ENCODE measurements at regions not wholly inside any gene's neighbourhood (a gene's known extent, or its start where the extent isn't known, plus 50 kb on each side); places are given as distances from the start of the nearest gene placed in this dataset.

DNA sequence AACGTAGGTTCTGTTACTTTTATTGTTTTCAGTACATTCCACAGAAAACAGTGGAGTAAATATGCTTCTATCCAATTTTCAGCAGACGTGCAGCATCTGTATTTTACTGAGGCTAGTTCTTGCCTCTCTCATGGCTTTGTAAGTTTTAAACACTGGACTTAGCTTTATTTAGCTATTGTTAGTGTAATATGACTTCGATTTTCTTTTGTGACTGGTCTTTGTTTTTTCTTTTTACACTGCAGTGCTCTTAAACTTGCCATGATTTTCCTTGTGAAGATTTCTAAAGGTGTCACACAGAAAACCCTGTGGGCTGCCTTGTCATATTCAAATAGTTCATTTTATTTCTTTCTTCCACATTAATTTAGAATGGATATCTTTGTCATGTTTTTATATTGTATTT lies 1234.9 kb upstream of the CITED2 start:
- no peak for DNase-seq (ENCODE audit: unreplicated experiment)
- CTCF ChIA-PET = no interaction called here
- Mint-ChIP-seq H3K4me1 (ENCODE audit: insufficient read depth, unreplicated experiment) (no peaks in the 10 kb centered on the region), H3K9me3 (ENCODE audit: unreplicated experiment) (no peaks in the 10 kb centered on the region), H3K36me3 (ENCODE audit: insufficient read depth, unreplicated experiment) (no peaks in the 10 kb centered on the region), H3K27ac (ENCODE audit: low read depth, unreplicated experiment) (no peak overlapping the region), H3K4me3 (ENCODE audit: unreplicated experiment) (no peak overlapping the region), H3K27me3 (ENCODE audit: insufficient read depth, unreplicated experiment) (no peaks in the 10 kb centered on the region)
- no TSS peak for BruUV-seq (replicated peaks)
- TF ChIP-seq CTCF (IDR thresholded peaks at IDR 0.05; ENCODE audit: unreplicated experiment) = no peak
- POLR2A ChIA-PET = no interaction called here
- intact Hi-C loops (cut with micrococcal nuclease) = no loop called here

GRCh38 chr6:140604786-140605185 lies 1230.3 kb upstream of the CITED2 start:
- H3K4me3 Mint-ChIP-seq (ENCODE audit: unreplicated experiment) = no peak overlapping the region
- CTCF ChIA-PET = no interaction called here
- no peak for TF ChIP-seq CTCF (IDR thresholded peaks at IDR 0.05; ENCODE audit: unreplicated experiment)
- intact Hi-C loops (cut with micrococcal nuclease) = no loop called here
- no peaks in the 10 kb centered on the region for H3K9me3 Mint-ChIP-seq (ENCODE audit: unreplicated experiment)
- H3K27ac Mint-ChIP-seq (ENCODE audit: low read depth, unreplicated experiment) = no peak overlapping the region
- no peak for DNase-seq (ENCODE audit: unreplicated experiment)
- no TSS peak for BruUV-seq (replicated peaks)
- no peaks in the 10 kb centered on the region for H3K36me3 Mint-ChIP-seq (ENCODE audit: insufficient read depth, unreplicated experiment)
- no peaks in the 10 kb centered on the region for H3K27me3 Mint-ChIP-seq (ENCODE audit: insufficient read depth, unreplicated experiment)
- H3K4me1 Mint-ChIP-seq (ENCODE audit: insufficient read depth, unreplicated experiment) = no peaks in the 10 kb centered on the region
- POLR2A ChIA-PET = no interaction called here

GRCh38 chr6:140602431-140603248 lies 1228.2 kb upstream of the CITED2 start:
- Mint-ChIP-seq H3K4me3 (ENCODE audit: unreplicated experiment) (no peak overlapping the region), H3K4me1 (ENCODE audit: insufficient read depth, unreplicated experiment) (no peaks in the 10 kb centered on the region), H3K27ac (ENCODE audit: low read depth, unreplicated experiment) (no peak overlapping the region), H3K9me3 (ENCODE audit: unreplicated experiment) (no peaks in the 10 kb centered on the region), H3K27me3 (ENCODE audit: insufficient read depth, unreplicated experiment) (no peaks in the 10 kb centered on the region), H3K36me3 (ENCODE audit: insufficient read depth, unreplicated experiment) (no peaks in the 10 kb centered on the region)
- TF ChIP-seq CTCF (IDR thresholded peaks at IDR 0.05; ENCODE audit: unreplicated experiment) = no peak
- no peak for DNase-seq (ENCODE audit: unreplicated experiment)
- ChIA-PET CTCF (interaction anchor here (0.6 to 0.9 kb wide), 4 partner anchors 60 to 792 kb away, joined by 3 to 6 read pairs (median 4); no protein-coding TSS in a partner anchor), POLR2A (interaction anchor here (0.6 kb wide), 2 partner anchors 215 to 1062 kb away, joined by 3 to 4 read pairs; no protein-coding TSS in a partner anchor)
- BruUV-seq (replicated peaks) = no TSS peak
- intact Hi-C loops (cut with micrococcal nuclease) = no loop called here

- no TSS peak for BruUV-seq (replicated peaks)
- POLR2A ChIA-PET = interaction anchor here (0.6 kb wide), 1 partner anchor 1768 kb away, joined by 3 read pairs; no protein-coding TSS in a partner anchor
- no peak for TF ChIP-seq CTCF (IDR thresholded peaks at IDR 0.05; ENCODE audit: unreplicated experiment)
- no peak overlapping the region for H3K27ac Mint-ChIP-seq (ENCODE audit: low read depth, unreplicated experiment)
- no peaks in the 10 kb centered on the region for H3K9me3 Mint-ChIP-seq (ENCODE audit: unreplicated experiment)
- no peak for DNase-seq (ENCODE audit: unreplicated experiment)
- H3K36me3 Mint-ChIP-seq (ENCODE audit: insufficient read depth, unreplicated experiment) = no peaks in the 10 kb centered on the region
- H3K4me1 Mint-ChIP-seq (ENCODE audit: insufficient read depth, unreplicated experiment) = no peaks in the 10 kb centered on the region
- H3K4me3 Mint-ChIP-seq (ENCODE audit: unreplicated experiment) = no peak overlapping the region
- no peaks in the 10 kb centered on the region for H3K27me3 Mint-ChIP-seq (ENCODE audit: insufficient read depth, unreplicated experiment)
- intact Hi-C loops (cut with micrococcal nuclease) = no loop called here
- CTCF ChIA-PET = interaction anchor here (0.5 kb wide), 1 partner anchor 43 kb away, joined by 3 read pairs; no protein-coding TSS in a partner anchor
Measured at GRCh38 chr6:140601021-140601808, 1226.8 kb upstream of the CITED2 start.

Data from MCF 10A (cell line).